Osteocyte (in vitro differentiated cells): ENCODE measurements at regions not wholly inside any gene's neighbourhood (a gene's known extent, or its start where the extent isn't known, plus 50 kb on each side); places are given as distances from the start of the nearest gene placed in this dataset.

Experiments used
- DNase-seq: peaks from one replicate; pipeline ENCODE4 v3.0.0; 2021; ENCODE audit warnings: mixed read lengths; ENCODE audit not compliant: unreplicated experiment; ENCODE audit errors: extremely low spot score
- H3K27ac Mint-ChIP-seq: one replicate; pipeline ENCODE4 v1.8.0; 2021; ENCODE audit warnings: mild to moderate bottlenecking, mixed read lengths; ENCODE audit not compliant: unreplicated experiment
- H3K27me3 Mint-ChIP-seq: one replicate; pipeline ENCODE4 v1.8.0; 2021; ENCODE audit warnings: mixed read lengths; ENCODE audit not compliant: unreplicated experiment
- H3K36me3 Mint-ChIP-seq: one replicate; pipeline ENCODE4 v1.8.0; 2021; ENCODE audit warnings: mixed read lengths; ENCODE audit not compliant: unreplicated experiment
- H3K4me1 Mint-ChIP-seq: one replicate; pipeline ENCODE4 v1.8.0; 2021; ENCODE audit warnings: mixed read lengths; ENCODE audit not compliant: unreplicated experiment
- H3K4me3 Mint-ChIP-seq: one replicate; pipeline ENCODE4 v1.8.0; 2021; ENCODE audit warnings: mild to moderate bottlenecking, moderate library complexity, mixed read lengths; ENCODE audit not compliant: unreplicated experiment
- H3K9me3 Mint-ChIP-seq: one replicate; pipeline ENCODE4 v1.8.0; 2021; ENCODE audit warnings: mixed read lengths; ENCODE audit not compliant: unreplicated experiment
- CTCF ChIP-seq: fragments of 200-600 bp; sonication (generic); IDR thresholded peaks from 2 replicates; pipeline ENCODE4 v1.5.0; 2021; ENCODE audit warnings: antibody characterized with exemption, mild to moderate bottlenecking, moderate library complexity

- Mint-ChIP-seq H3K9me3 (no peaks in the 10 kb centered on the region), H3K4me3 (no peak overlapping the region)
These were observed 50.3 kb upstream of the TMX1 start for GRCh38 chr14:51189600-51190376.

More at GRCh38 chr14:51189600-51190376, 50.3 kb upstream of the TMX1 start:
- H3K36me3 Mint-ChIP-seq: no peaks in the 10 kb centered on the region
- no peak for DNase-seq
- peaks cover 6% of the 10 kb centered on the region for H3K4me1 Mint-ChIP-seq
- H3K27ac Mint-ChIP-seq: no peak overlapping the region
- peaks cover 3% of the 10 kb centered on the region for H3K27me3 Mint-ChIP-seq
- TF ChIP-seq CTCF: no peak
